AG04449 (cell line): ENCODE measurements at regions not wholly inside any gene's neighbourhood (a gene's known extent, or its start where the extent isn't known, plus 50 kb on each side); places are given as distances from the start of the nearest gene placed in this dataset.

Experiments
- CTCF ChIA-PET: fragments of 350-600 bp; formaldehyde crosslinking; extraction: SDS; loops from one replicate; lab custom pipeline; 2021; ENCODE audit warnings: antibody characterized with exemption; lab: Yijun Ruan, JAX
- POLR2A ChIA-PET: fragments of 400-600, 350-600 bp; formaldehyde crosslinking; extraction: SDS; loops from one replicate; lab custom pipeline; 2020; ENCODE audit warnings: antibody characterized with exemption, inconsistent platforms; lab: Yijun Ruan, JAX
- DNase-seq: peaks from one replicate; pipeline ENCODE4 v3.0.0-alpha.2; 2010; ENCODE audit warnings: low read depth, low spot score
- H3K4me3 ChIP-seq: 2 replicates; pipeline ENCODE4 v1.5.1; 2011; ENCODE audit warnings: low read depth, mild to moderate bottlenecking, control low read depth, low read length
- TF ChIP-seq, protein P1 (sequence below): IDR thresholded peaks from one replicate; pipeline ENCODE4 v1.5.1; 2011; ENCODE audit warnings: mild to moderate bottlenecking, moderate library complexity, low read length, control low read depth, inconsistent platforms; ENCODE audit not compliant: insufficient read depth; ENCODE audit errors: missing control alignments

DNA sequence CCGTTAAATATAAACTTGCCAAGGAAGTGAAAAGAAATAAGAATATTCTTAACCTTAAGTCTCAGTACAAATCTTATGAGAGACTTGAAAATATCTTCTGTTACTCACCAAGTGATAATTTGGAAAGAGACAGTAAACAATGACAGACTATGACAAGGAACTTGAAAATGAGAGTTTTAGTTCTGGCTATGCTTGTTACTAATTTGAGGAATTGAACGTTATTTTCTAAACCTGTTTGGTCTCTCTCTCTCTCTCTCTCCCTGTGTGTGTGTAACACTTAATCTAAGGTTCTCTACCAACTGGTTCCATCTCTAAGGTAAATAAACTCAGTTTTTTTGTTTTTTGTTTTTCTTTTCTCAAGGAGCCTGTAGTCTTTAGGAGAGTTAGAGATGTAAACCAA lies 161.8 kb downstream of the AMY1C start:
- TF ChIP-seq, protein P1, sequence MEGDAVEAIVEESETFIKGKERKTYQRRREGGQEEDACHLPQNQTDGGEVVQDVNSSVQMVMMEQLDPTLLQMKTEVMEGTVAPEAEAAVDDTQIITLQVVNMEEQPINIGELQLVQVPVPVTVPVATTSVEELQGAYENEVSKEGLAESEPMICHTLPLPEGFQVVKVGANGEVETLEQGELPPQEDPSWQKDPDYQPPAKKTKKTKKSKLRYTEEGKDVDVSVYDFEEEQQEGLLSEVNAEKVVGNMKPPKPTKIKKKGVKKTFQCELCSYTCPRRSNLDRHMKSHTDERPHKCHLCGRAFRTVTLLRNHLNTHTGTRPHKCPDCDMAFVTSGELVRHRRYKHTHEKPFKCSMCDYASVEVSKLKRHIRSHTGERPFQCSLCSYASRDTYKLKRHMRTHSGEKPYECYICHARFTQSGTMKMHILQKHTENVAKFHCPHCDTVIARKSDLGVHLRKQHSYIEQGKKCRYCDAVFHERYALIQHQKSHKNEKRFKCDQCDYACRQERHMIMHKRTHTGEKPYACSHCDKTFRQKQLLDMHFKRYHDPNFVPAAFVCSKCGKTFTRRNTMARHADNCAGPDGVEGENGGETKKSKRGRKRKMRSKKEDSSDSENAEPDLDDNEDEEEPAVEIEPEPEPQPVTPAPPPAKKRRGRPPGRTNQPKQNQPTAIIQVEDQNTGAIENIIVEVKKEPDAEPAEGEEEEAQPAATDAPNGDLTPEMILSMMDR: no peak
- CTCF ChIA-PET: no interaction called here
- no peak overlapping the region for H3K4me3 ChIP-seq
- POLR2A ChIA-PET: no interaction called here
- DNase-seq: no peak

DNA sequence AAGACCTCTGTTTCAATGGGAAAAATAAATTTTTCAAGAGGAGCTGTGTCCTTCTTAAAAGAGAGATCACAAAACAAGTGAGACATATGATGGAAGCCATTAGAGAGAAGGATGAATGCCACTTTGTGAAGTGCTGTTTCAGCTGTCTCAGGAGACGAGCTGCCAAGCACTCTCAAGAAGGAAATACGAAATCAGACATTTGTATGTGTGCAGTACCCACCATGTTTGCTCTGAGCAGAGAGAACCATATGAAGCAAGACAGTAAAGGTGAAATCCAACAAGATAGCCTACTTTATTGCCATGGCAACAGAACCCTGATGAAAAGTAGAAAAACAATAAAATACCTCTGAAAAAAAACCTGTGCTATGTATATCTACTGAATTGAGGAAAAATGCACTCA lies 168.1 kb downstream of the AMY1C start:
- TF ChIP-seq, protein P1: no peak
- POLR2A ChIA-PET: no interaction called here
- no peak for DNase-seq
- CTCF ChIA-PET: no interaction called here
- no peak overlapping the region for H3K4me3 ChIP-seq

DNA sequence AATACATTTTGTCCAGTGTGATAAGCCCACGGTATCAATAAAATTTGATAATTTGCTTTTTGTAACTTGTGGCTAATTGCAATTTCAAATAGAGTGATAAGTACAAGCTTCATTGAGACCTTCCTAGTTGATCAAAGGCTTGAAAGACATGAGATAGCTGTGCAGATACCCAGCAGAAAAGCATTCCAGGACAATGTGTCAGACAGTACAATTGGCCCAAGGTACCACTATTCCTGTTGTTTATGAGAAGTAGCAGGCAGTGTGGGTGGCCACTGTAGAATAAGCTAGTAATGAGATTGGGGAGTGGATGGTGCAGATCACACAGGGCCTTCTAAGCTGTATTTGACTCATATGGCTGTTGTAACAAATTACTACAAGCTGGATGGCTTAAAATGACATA lies 182.2 kb downstream of the AMY1C start:
- no peak for DNase-seq
- TF ChIP-seq, protein P1: no peak
- ChIA-PET CTCF (no interaction called here), POLR2A (no interaction called here)
- no peak overlapping the region for H3K4me3 ChIP-seq

DNA sequence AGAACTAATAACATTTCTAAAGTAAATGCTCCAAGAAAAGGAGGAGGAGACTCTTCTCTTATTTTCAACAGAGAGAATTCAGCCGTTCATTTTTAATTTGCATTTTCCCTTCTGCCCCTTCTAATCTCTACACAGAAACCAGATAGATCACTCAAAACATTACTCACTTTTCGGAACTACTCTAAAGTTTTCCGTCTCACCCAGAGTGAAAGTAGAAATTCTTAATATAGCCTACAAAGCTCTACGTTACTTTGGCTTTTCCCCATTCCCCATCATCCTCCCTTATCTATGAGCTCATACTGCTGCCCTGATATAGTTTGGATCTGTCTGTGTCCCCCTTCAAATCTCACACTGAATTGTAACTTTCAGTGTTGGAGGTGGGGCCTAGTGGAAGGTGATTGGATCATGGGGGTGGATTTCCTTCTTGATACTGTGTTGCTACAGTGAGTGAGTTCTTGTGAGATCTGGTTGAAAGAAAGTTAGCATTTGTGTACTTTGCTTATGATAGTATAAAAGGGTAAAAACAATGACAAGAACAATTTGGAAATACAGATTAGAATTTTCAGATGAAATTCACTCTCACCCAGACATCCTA lies 188.2 kb downstream of the AMY1C start:
- DNase-seq: no peak
- TF ChIP-seq, protein P1: no peak
- H3K4me3 ChIP-seq: no peak overlapping the region
- POLR2A ChIA-PET: no interaction called here
- CTCF ChIA-PET: no interaction called here

DNA sequence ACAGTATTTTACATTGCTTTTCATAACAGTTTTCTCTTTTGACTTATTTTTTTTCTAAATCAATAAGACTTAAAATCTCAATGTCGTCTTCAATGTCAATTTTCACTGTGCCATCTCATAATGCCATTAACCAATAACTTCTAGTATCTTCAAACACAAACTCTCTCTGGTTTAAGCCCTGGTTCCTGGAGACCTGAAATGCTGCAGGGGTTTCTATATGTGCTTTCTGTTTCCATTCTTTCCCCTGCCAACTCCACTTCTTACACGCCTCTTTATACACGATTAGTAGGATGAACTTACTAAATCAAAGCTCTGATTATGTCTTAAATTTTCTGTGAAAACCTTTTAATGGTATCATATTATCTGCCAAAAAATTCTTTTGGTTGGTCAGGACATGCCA lies 191.4 kb downstream of the AMY1C start:
- TF ChIP-seq, protein P1: no peak
- ChIA-PET CTCF (no interaction called here), POLR2A (no interaction called here)
- no peak overlapping the region for H3K4me3 ChIP-seq
- DNase-seq: no peak

DNA sequence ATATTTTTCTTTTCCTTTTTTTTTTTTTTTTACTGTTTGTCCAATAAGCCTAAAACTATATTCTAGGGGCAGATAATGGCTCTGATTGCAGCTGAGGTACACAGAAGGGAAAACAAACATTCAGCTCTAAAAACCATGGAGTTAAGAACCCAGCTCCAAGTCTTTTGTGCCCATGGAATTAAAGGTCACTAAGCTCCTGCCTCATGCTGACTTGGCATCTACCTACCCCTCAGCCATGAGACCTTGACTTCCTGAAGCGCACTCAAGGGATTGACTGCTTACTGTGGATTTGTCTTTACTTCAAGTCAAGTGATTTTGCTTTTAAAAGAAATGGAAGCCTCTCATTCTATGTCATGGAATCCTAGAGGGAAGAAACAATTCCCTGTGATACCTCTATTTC lies 192.3 kb downstream of the AMY1C start:
- H3K4me3 ChIP-seq: no peak overlapping the region
- TF ChIP-seq, protein P1: no peak
- DNase-seq: no peak
- ChIA-PET POLR2A (no interaction called here), CTCF (no interaction called here)
